AG04450 (cell line): ENCODE measurements at regions not wholly inside any gene's neighbourhood (a gene's known extent, or its start where the extent isn't known, plus 50 kb on each side); places are given as distances from the start of the nearest gene placed in this dataset.
"Not testable (repeated sequence)": the region's sequence is repeated elsewhere in the genome, so short reads cannot be mapped to it uniquely, and the experiment has no call there.

Experiments used
- CTCF ChIA-PET: fragments of 300-600, 350-600 bp; formaldehyde crosslinking; extraction: SDS; loops from one replicate; lab custom pipeline; 2022; ENCODE audit warnings: antibody characterized with exemption, inconsistent platforms; lab: Charles Lee
- POLR2A ChIA-PET: fragments of 350-600 bp; formaldehyde crosslinking; extraction: SDS; loops from one replicate; lab custom pipeline; 2021; ENCODE audit warnings: antibody characterized with exemption, inconsistent platforms; lab: Yijun Ruan, JAX
- DNase-seq: peaks from one replicate; pipeline ENCODE4 v3.0.0-alpha.2; 2011; ENCODE audit warnings: low read depth, low spot score
- H3K27ac ChIP-seq: one replicate; pipeline ENCODE4 v1.5.1; 2012; ENCODE audit warnings: low read depth, low read length, control low read depth
- H3K27me3 ChIP-seq: one replicate; pipeline ENCODE4 v1.6.0; 2012; ENCODE audit warnings: low read length; ENCODE audit not compliant: control insufficient read depth, insufficient read depth
- H3K4me3 ChIP-seq: 2 replicates; pipeline ENCODE4 v1.5.1; 2011; ENCODE audit warnings: mild to moderate bottlenecking, low read depth, low read length, control low read depth
- H3K9me3 ChIP-seq: 2 replicates; pipeline ENCODE4 v1.5.1; 2012; ENCODE audit warnings: low read length; ENCODE audit not compliant: control insufficient read depth, insufficient read depth
- CTCF ChIP-seq: IDR thresholded peaks from 2 replicates; pipeline ENCODE4 v1.5.1; 2011; ENCODE audit warnings: low read depth, low read length, control low read depth, inconsistent platforms

GRCh38 chr1:212514782-212515181 is 82.1 kb downstream of the NENF start:
- no peak for DNase-seq
- no peak for TF ChIP-seq CTCF
- Histone ChIP-seq H3K4me3 (no peak overlapping the region), H3K27me3 (peaks cover 21% of the 10 kb centered on the region), H3K9me3 (no peaks in the 10 kb centered on the region; the same call in 1 of the 2 replicates), H3K27ac (no peak overlapping the region)
- CTCF ChIA-PET, result interaction anchor here (2.2 kb wide), 1 partner anchor 38 kb away, joined by 8 read pairs; no protein-coding TSS in a partner anchor
- POLR2A ChIA-PET, result interaction anchor here (1.0 kb wide), 1 partner anchor 94 kb away, joined by 3 read pairs; the partner anchor contains the start of gene ATF3

- H3K9me3 ChIP-seq, result no peaks in the 10 kb centered on the region; the same call in 1 of the 2 replicates
- POLR2A ChIA-PET, result interaction anchor here (1.0 kb wide), 1 partner anchor 93 kb away, joined by 3 read pairs; the partner anchor contains the start of gene ATF3
These were observed 82.6 kb downstream of the NENF start for GRCh38 chr1:212515329-212515760.

GRCh38 chr1:212516012-212516411 is 83.3 kb downstream of the NENF start:
- H3K27me3 ChIP-seq, result peaks cover 19% of the 10 kb centered on the region

More at GRCh38 chr1:212515329-212515760, 82.6 kb downstream of the NENF start:
- TF ChIP-seq CTCF, result no peak
- Histone ChIP-seq H3K4me3 (no peak overlapping the region), H3K27ac (no peak overlapping the region), H3K27me3 (peaks cover 19% of the 10 kb centered on the region)
- CTCF ChIA-PET, result interaction anchor here (2.2 kb wide), 1 partner anchor 38 kb away, joined by 8 read pairs; no protein-coding TSS in a partner anchor
- DNase-seq, result no peak

GRCh38 chr1:212518188-212519054 is 85.7 kb downstream of the NENF start:
- ChIA-PET CTCF (interaction anchor here (0.5 kb wide), 1 partner anchor 10 kb away, joined by 3 read pairs; no protein-coding TSS in a partner anchor), POLR2A (interaction anchor here (1.6 kb wide), 1 partner anchor 90 kb away, joined by 4 read pairs; the partner anchor contains the start of gene ATF3)
- Histone ChIP-seq H3K9me3 (no peaks in the 10 kb centered on the region; the same call in 1 of the 2 replicates), H3K4me3 (no peak overlapping the region), H3K27ac (peak overlapping the region; percentile 21), H3K27me3 (peaks cover 17% of the 10 kb centered on the region)
- no peak for DNase-seq
- TF ChIP-seq CTCF, result no peak

More at GRCh38 chr1:212516012-212516411, 83.3 kb downstream of the NENF start:
- CTCF ChIA-PET, result interaction anchor here (2.2 kb wide), 1 partner anchor 39 kb away, joined by 8 read pairs; no protein-coding TSS in a partner anchor
- not testable (repeated sequence) for DNase-seq, H3K4me3 ChIP-seq, H3K9me3 ChIP-seq
- POLR2A ChIA-PET, result interaction anchor here (0.6 kb wide), 1 partner anchor 217 kb away, joined by 6 read pairs; no protein-coding TSS in a partner anchor
- peak overlapping the region; percentile 11 for H3K27ac ChIP-seq

GRCh38 chr1:212519131-212519530 is 86.4 kb downstream of the NENF start:
- no peak for TF ChIP-seq CTCF
- POLR2A ChIA-PET, result interaction anchor here (1.6 kb wide), 1 partner anchor 89 kb away, joined by 4 read pairs; the partner anchor contains the start of gene ATF3

More at GRCh38 chr1:212519131-212519530, 86.4 kb downstream of the NENF start:
- Histone ChIP-seq H3K27ac (no peak overlapping the region), H3K9me3 (no peaks in the 10 kb centered on the region; the same call in 1 of the 2 replicates), H3K4me3 (no peak overlapping the region), H3K27me3 (peaks cover 16% of the 10 kb centered on the region)
- CTCF ChIA-PET, result interaction anchor here (1.2 to 2.0 kb wide), 2 partner anchors 42 to 146 kb away, joined by 3 to 7 read pairs; no protein-coding TSS in a partner anchor
- DNase-seq, result no peak
